Stimulated activated CD4-positive, alpha-beta T cell treated with anti-CD3 and anti-CD28 coated beads, Interleukin-2, amount 100 ng/mL, for 4 hours (primary cell): ENCODE measurements at regions not wholly inside any gene's neighbourhood (a gene's known extent, or its start where the extent isn't known, plus 50 kb on each side); places are given as distances from the start of the nearest gene placed in this dataset.
A peak's percentile ranks its signal among the peaks of the same experiment; 100 is the strongest.

Source experiments
- DNase-seq: peaks from one replicate; pipeline ENCODE4 v3.0.0-alpha.2; 2020; ENCODE audit warnings: low read depth

DNA sequence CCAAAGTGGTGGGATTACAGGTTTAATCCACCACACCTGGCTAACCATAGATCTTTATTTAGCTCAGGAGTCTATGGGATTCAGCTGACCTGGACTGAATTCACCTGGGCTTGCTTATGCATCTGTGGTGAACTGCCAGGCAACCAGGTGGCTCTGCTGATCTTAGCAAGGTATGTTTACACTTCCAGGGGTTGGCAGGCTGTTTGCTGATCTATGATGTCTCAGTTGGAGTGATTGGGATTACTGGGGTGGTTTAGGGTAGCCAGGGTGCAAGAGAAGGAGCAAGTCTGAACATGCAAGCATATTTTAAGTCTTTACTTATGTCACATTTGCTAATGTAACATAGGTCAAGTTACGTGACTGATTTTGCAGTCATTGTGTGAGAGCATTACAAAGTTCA is 63.6 kb upstream of the JAK2 start:
- DNase-seq = no peak

DNA sequence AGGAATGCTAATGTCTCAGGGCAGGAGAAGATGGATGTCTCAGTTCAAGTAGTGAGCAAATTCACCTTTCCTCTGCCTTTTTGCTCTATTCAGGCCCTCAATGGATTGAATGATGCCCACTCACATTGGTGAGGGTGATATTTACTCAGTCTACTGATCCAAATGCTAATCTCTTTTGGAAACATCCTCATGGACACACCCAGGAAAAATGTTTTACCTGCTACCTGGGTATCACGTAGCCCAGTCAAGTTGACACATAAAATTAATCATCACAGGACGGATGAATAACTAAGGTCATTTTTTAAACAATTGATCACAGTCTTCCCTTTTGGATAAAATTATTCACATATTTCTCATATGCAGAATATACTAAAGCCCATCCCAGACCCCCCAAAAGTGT is 63.0 kb upstream of the JAK2 start:
- DNase-seq = no peak

DNA sequence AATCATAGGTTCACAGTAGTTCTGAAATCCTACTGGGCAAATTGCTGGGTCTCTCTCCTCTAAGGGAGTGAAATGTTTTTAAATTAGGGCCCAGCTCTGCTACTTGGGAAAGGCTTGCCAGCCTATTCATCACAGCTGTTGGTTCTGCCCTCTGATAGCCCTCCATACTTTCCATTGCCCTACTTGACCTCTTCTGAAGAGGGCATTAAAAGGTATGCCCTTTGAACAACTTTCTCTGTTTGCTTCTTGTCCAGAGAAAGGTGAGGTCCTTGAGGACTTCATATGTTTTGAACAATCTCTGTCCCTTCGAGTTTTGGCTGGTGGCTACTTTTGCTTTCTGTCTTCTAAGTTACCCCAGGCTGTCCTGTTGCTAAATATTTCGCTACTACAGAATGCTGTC is 62.3 kb upstream of the JAK2 start:
- no peak for DNase-seq

DNA sequence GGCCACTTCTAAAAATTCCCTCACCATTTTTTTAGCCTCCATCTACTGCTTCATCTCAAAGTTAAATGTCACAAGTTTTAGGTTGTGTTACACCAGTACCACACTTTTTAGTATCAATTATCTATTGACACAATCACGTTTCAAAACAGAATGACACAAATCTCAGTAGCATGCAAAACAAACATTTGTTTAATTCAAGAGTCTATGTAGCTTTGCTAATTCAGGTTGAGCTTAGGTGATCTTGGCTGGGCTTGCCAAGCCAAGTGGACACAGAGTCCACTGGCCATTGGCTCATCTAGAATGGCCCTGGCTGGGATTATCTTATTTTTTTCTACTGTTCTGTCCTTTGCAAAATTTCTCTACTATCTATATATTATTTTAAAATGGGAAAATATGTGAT is 61.9 kb upstream of the JAK2 start:
- DNase-seq = no peak

DNA sequence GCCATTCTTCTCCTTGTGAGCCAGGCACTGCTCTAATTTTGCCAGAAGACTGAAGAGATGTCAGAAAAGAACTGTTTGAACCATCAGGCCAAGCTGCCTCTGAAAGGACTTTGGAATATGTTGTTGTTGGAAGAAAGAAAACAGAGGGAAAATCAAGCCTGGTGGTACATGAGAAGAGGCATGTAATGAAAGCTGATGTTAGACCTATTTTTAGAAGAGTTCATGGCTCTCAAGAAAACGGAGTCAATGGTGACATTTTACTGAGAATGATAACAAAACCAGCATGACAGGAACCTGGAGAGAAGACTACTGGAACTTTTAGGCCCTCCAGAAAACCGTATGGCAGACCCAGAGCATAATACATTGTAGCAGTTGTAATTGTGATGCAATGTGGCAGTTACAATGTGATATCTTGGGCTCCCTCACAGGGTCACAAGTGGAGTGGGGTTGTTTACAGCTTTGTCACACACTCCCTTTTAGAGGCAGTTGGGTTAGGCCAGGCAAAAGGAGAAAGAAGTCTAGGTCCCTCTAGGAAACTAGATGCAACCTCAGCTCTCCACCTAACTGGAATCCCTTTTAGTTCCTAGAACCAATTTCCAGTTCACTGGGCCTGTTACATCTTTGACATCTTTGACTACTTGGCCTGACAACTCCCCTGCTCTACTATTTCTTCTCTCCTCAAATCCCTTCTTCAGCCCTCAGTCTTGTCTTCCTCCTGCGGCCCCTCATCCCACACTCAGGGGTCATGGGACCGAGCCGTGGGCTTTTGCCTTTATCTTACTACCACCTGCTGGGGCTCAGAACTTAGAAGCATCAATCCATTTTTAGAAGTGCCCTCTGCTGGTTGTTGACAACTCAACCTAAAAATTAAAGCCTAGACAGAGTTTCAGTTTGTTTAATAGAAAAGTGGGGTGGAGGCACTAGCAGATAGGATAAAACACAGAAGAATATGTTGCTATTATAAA is 61.2 kb upstream of the JAK2 start:
- DNase-seq = peak; percentile 9

DNA sequence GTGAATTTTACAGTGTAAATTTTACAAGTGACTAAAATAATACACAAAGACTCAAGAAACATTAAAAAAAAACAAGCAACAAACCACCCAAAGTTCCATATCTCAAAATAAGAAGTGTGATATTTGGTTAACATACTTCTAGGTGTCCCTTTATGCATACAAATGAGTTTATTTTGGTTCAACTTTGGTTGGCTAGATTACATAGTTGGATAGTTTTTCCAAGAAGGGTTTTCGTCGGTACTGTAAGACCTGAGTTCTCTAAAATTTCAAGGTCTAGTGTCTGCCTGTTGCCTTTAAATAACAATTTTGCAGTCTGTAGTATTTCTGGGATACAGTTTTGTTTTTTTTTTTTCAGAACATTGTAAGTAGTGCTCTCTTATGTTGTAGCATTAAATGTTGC is 58.8 kb upstream of the JAK2 start:
- no peak for DNase-seq

DNA sequence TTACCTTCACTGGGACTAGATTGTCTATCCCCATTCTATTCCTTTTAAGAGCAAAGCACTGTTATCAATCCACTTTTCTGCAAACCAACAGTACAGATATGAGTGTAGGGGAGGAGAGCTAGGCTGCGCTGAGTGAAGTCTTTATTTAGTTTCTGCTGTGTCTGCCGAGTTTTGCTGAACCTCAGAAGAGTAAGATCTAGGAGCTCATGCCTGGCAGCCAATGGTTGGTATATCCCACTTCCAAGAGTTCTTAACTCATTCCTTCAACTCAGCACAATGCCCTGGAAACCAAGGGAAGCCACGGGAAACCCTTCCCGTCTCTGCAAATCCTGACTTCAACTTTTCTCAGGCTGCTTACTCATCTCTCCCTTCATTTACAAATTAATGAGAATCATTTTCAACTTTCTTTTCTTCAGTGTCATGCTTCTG is 58.0 kb upstream of the JAK2 start:
- DNase-seq = no peak

DNA sequence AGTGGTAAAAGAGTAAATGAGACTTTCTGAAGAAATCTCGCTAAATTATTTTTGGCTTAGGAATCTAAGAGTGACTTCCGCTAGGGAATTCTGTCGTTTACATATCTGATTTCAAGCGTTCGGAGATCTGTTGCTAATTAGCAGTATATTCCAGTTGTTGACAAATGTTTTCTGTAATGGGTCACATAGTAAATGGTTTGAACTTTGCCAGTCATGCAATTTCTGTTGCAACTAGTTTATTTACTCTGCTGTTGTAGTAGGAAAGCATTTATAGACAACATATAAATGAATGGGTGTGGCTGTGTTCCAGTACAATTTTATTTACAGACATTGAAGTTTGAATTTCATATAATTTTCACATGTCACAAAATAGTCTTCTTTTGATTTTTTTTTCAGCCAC is 57.4 kb upstream of the JAK2 start:
- no peak for DNase-seq

DNA sequence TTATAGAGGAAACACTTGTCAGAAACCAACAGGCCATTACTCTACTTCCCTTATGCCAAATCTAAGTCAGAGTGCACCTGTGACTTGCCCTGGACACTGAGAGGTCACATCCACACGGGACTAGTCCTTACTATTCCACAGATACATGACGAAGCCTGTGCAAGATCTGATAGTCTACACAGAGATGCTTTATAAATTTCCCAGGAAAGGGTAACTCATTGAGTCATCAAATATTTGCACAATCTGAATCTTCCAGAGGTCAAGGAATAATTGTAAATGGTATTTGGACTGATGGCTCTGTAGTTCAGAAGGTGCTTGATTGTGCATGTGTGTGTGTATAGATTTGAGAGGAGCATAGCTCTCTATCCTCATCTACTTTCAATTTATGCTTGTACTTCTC is 55.2 kb upstream of the JAK2 start:
- no peak for DNase-seq

DNA sequence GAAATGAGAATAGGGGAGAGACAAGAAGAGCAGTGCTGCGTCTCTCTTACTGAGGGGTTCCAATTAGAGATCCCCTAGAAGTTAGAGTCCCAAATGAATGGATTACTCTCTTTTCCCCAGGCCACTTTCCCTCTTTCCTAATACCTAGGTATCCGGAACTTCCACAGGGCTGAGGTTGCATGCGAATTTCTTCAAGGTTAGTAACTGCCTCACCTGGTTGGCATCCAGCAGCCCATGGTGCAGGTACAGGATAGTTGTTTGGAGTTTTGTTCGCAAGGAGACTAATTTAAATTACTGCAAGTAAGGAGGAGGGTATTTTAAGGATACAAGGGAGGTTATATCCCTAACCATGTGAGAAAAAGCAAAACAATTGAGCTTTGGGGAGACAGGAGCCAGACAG is 52.4 kb upstream of the JAK2 start:
- no peak for DNase-seq

DNA sequence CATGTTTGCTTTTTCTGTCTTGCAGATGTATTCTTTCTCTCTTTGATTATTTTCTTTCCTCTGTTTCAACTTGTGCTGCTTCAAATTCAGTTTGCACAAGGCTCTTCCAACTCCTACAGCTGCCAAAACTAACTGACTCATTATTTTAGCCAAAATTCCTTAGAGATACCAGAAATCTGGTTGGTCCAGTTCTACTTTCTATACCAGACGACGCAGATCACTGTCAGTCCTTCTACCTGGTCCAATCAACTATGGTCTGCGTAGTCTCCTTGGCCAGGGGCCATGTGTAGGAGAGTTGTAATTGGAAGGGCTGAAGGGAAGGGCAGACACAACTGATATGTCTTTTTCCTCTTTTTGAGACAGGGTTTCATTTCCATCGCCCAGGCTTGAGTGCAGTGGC is 51.9 kb upstream of the JAK2 start:
- DNase-seq = no peak

DNA sequence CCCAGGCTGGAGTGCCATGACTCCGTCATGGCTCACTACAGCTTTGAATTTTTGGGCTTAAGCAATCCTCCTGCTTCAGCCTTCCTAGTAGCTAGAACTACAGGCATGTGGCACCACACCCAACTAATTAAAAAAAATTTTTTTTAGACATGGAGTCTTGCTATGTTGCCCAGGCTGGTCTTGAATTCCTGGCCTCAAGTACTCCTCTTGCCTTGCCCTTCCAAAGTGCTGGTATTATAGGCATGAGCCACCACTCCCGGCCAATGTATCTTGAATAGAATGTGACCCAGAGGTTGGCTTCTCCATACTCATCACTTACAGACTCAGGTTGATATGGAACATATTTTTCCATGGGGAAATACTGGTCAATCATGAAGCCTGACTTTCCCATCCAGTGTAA is 51.2 kb upstream of the JAK2 start:
- DNase-seq = no peak

DNA sequence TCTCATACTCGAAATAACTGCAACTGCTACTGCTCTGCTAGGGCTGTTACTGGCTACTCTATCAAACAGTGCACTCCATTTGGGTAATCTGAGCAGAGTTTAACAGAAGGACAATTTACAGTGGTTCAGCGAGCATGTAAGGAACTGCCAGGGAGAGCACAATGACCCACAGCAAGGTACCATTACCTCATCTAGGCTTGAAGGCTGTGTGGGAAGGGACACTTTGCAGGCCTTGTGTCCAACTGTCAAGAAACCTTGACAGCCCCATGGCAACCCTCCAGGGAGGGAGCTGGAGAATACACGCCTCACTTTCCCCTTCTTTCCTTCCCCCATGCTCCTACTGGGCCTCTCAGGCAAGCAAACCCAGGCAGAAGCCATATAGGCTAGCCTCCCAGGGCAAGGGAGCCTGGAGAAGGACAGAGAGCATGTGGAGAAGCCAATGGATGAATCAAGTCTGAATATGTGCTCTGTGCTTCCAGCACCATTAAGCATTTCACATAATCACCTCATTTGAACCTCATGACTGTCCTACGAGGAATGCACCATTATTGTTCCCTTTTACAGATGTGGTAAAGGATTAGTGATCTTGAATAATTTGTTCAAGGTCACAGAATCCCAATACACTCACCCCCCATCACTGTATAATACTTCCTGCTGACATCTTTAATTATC is 49.9 kb upstream of the JAK2 start:
- DNase-seq = no peak
